ENCODE measurements at regions not wholly inside any gene's neighbourhood (a gene's known extent, or its start where the extent isn't known, plus 50 kb on each side); places are given as distances from the start of the nearest gene placed in this dataset.

DNA sequence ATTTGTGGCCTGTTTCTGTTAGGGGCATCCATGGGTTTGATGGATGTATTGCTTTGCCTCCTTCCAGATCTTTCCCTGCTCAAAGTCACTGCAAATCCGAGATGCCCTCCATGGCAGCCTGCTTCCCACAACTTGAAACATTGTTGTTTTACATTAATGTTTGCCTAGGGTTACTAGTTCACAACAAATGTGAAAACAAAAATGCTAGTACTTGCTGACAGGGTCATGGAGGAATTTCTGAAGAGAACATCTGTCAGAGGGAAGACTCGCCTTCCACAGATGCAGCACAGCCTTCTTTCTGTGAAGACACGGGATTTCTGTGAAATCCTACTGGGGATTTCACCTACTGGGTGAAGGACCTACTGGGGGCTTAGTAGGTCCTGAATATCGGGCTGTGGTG lies 260.0 kb upstream of the FN1 start:
- TF ChIP-seq CTCF (IDR thresholded peaks at IDR 0.05) (no peak), POLR2A (IDR thresholded peaks at IDR 0.05) (no peak)
